ENCODE measurements at regions not wholly inside any gene's neighbourhood (a gene's known extent, or its start where the extent isn't known, plus 50 kb on each side); places are given as distances from the start of the nearest gene placed in this dataset.

DNA sequence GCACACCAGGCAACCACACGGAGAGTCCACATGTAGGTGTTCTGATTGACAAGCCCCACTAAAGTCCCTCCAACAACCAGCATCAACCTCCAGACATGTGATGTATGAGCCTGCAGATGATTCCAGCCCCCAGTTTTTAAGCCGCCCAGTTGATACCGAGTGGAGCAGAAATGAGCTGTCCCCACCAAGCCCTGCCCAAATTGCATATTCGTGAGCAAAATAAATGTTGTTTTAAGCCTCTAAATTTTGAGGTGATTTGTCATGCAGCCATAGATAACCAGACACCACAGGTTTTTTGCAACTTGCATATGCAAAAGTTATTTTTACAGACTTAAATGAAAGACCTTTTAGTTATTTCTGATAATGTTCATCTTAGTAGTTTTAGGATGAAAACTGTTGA lies 187.7 kb downstream of the PIK3R1 start:
- peaks cover 0 to 14% (median 6%) of the 10 kb centered on the region in 4 donors for H3K4me1 ChIP-seq
- H3K27me3 ChIP-seq, result no peaks in the 10 kb centered on the region
- TF ChIP-seq CTCF (IDR thresholded peaks at IDR 0.05), result no peak
- no peak overlapping the region for H3K27ac ChIP-seq
- H3K9me3 ChIP-seq, result no peaks in the 10 kb centered on the region
- H3K36me3 ChIP-seq, result no peaks in the 10 kb centered on the region
- intact Hi-C loops (cut with DNase I; ENCODE audit: low total_unique reads), result no loop called here
- DNase-seq, result no peak
- no peak overlapping the region for H3K4me3 ChIP-seq

DNA sequence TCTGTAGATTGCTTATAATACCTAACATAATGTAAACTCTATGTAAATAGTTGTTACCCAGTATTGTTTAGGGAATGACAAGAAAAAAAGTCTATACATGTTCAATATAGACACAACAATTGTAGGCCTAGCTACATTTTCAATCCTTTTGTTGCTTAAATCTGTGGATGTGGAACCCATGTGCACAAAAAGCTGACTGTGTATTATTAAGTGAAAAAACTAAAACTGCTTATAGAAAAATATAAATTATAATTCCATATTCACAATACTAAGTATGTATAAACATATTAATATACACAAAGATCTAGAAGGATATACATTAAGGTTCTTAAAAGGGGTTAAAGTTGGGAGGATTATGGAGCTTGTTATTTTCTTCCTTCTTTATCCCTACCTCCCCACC lies 188.7 kb downstream of the PIK3R1 start:
- Histone ChIP-seq H3K9me3 (no peaks in the 10 kb centered on the region), H3K27ac (no peak overlapping the region), H3K36me3 (no peaks in the 10 kb centered on the region), H3K4me3 (no peak overlapping the region), H3K27me3 (no peaks in the 10 kb centered on the region), H3K4me1 (peaks cover 0 to 18% (median 8%) of the 10 kb centered on the region in 4 donors)
- DNase-seq, result no peak
- intact Hi-C loops (cut with DNase I; ENCODE audit: low total_unique reads), result no loop called here
- no peak for TF ChIP-seq CTCF (IDR thresholded peaks at IDR 0.05)

- no peak overlapping the region for H3K27ac ChIP-seq
- H3K4me3 ChIP-seq, result no peak overlapping the region
- H3K9me3 ChIP-seq, result no peaks in the 10 kb centered on the region
- no peak for TF ChIP-seq CTCF (IDR thresholded peaks at IDR 0.05)
- H3K4me1 ChIP-seq, result peaks cover 0 to 27% (median 9%) of the 10 kb centered on the region in 4 donors
- H3K27me3 ChIP-seq, result no peaks in the 10 kb centered on the region
- no peaks in the 10 kb centered on the region for H3K36me3 ChIP-seq
- no peak for DNase-seq
- intact Hi-C loops (cut with DNase I; ENCODE audit: low total_unique reads), result no loop called here
Observed at GRCh38 chr5:68405026-68405684, 189.6 kb downstream of the PIK3R1 start.

GRCh38 chr5:68405784-68406743 lies 190.5 kb downstream of the PIK3R1 start:
- no peak for DNase-seq

DNA sequence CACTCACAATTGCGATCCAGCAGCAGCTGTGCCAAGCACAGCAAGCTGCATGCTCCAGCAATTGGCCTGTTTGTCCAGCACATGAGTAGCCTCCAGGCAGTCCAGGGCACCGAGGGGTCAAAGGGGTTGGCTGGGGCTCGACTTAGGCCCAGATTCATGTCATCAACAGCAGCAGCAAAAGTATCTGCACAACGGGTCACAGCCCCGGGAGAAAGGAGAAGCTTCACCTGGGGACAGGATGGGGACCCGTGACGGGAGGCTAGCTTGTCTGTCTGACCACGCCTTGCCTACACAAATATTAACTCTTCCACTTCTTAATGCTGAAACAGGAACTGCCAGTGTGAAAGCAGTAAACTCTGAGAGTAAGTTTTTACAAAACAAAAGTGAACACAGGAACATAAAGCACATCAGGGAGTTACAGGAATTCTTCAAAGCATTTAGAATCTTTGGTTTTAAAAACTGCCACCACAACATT lies 191.2 kb downstream of the PIK3R1 start:
- intact Hi-C loops (cut with DNase I; ENCODE audit: low total_unique reads), result no loop called here
- no peak for DNase-seq
- no peak for TF ChIP-seq CTCF (IDR thresholded peaks at IDR 0.05)
- Histone ChIP-seq H3K27me3 (no peaks in the 10 kb centered on the region), H3K36me3 (no peaks in the 10 kb centered on the region), H3K4me1 (peaks cover 0 to 30% (median 9%) of the 10 kb centered on the region in 4 donors), H3K4me3 (no peak overlapping the region), H3K27ac (no peak overlapping the region), H3K9me3 (no peaks in the 10 kb centered on the region)

More at GRCh38 chr5:68405784-68406743, 190.5 kb downstream of the PIK3R1 start:
- Histone ChIP-seq H3K36me3 (no peaks in the 10 kb centered on the region), H3K9me3 (no peaks in the 10 kb centered on the region), H3K4me3 (no peak overlapping the region), H3K27me3 (no peaks in the 10 kb centered on the region), H3K4me1 (peaks cover 0 to 30% (median 9%) of the 10 kb centered on the region in 4 donors), H3K27ac (no peak overlapping the region)
- intact Hi-C loops (cut with DNase I; ENCODE audit: low total_unique reads), result no loop called here
- TF ChIP-seq CTCF (IDR thresholded peaks at IDR 0.05), result no peak
